Natural killer cell (primary cell): ENCODE measurements at regions not wholly inside any gene's neighbourhood (a gene's known extent, or its start where the extent isn't known, plus 50 kb on each side); places are given as distances from the start of the nearest gene placed in this dataset.

ENCODE experiments used
- ATAC-seq, 3 donors: fragments of 150-1000 bp in 2 of 3; fragments of 200-7000 bp in 1 of 3; cut with Tn5 transposase; 1 replicate in 1 of 3; 2 replicates in 2 of 3; pipeline ENCODE4 v1.10.0; 2021; ENCODE audit warnings: mild to moderate bottlenecking in 2 of 3, moderate library complexity in 2 of 3
- DNase-seq, 2 donors: peaks; one replicate each; pipeline versions ENCODE4 v3.0.0 to v3.0.0-alpha.2; 2013 to 2021; ENCODE audit warnings: mixed read lengths in 1 of 2
- H3K27ac ChIP-seq: one replicate; pipeline ENCODE4 v1.5.1; 2013; ENCODE audit warnings: mild to moderate bottlenecking, low read length
- H3K27me3 ChIP-seq: one replicate; pipeline ENCODE4 v1.6.1; 2013; ENCODE audit warnings: low read length; ENCODE audit not compliant: control insufficient read depth, insufficient read depth
- H3K36me3 ChIP-seq: one replicate; pipeline ENCODE4 v1.6.1; 2013; ENCODE audit warnings: low read length; ENCODE audit not compliant: control insufficient read depth, insufficient read depth
- H3K4me1 ChIP-seq: one replicate; pipeline ENCODE4 v1.6.1; 2013; ENCODE audit warnings: low read length; ENCODE audit not compliant: control insufficient read depth, insufficient read depth
- H3K4me3 ChIP-seq: one replicate; pipeline ENCODE4 v1.5.1; 2013; ENCODE audit warnings: low read length
- H3K9me3 ChIP-seq: one replicate; pipeline ENCODE4 v1.6.1; 2013; ENCODE audit warnings: low read length; ENCODE audit not compliant: control insufficient read depth, insufficient read depth
- H3K27ac Mint-ChIP-seq, 2 donors: one replicate each; pipeline ENCODE4 v1.8.0; 2022; ENCODE audit warnings: mild to moderate bottlenecking in 2 of 2, mixed read lengths in 2 of 2, moderate library complexity in 1 of 2
- H3K27me3 Mint-ChIP-seq, 2 donors: one replicate each; pipeline ENCODE4 v1.8.0; 2022; ENCODE audit warnings: low read depth in 2 of 2, mixed read lengths in 2 of 2
- H3K36me3 Mint-ChIP-seq: one replicate; pipeline ENCODE4 v1.8.0; 2022; ENCODE audit warnings: mixed read lengths
- H3K4me1 Mint-ChIP-seq, 2 donors: one replicate each; pipeline ENCODE4 v1.8.0; 2022; ENCODE audit warnings: mixed read lengths in 2 of 2
- H3K4me3 Mint-ChIP-seq: one replicate; pipeline ENCODE4 v1.8.0; 2022; ENCODE audit warnings: mild to moderate bottlenecking, moderate library complexity, mixed read lengths
- H3K9me3 Mint-ChIP-seq, 2 donors: one replicate each; pipeline ENCODE4 v1.8.0; 2022; ENCODE audit warnings: mixed read lengths in 2 of 2
- WGBS: methylation state at CpG from one replicate; pipeline ENCODE4 v1.1.7; 2013; ENCODE audit warnings: missing lambda C conversion rate; ENCODE audit not compliant: insufficient coverage; 5-methylcytosine and 5-hydroxymethylcytosine counted together
- intact Hi-C: fragments of 100-400 bp; cut with micrococcal nuclease; formaldehyde crosslinking; loops from one replicate; pipeline ENCODE4 v1.14.2; 2022
- TF ChIP-seq, protein P1 (sequence below): fragments of 200-600 bp; IDR thresholded peaks from one replicate; pipeline ENCODE4 v1.8.0; 2022; ENCODE audit warnings: antibody characterized with exemption

DNA sequence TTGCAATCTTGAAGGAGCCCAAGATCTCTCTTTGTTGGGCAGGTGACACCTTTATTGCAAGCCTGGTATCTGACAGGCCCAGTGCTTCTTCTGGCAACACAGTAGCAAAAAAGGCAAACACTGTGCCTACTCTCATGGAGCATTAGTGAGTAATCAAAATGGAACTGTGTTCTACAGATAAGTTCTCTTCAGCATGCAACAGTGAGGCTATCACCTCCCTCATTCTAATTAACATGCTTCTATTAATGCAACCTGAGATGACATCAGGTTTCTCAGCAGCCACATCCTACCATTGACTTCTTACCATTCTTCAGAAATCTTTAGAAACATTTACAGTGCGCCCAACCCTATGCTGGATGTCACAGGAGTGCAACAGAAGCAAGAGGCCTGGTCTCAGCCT is 77.9 kb upstream of the KCNMA1 start:
- intact Hi-C loops = no loop called here
- Mint-ChIP-seq H3K27ac (no peak overlapping the region), H3K27me3 (peaks cover 23 to 35% of the 10 kb centered on the region in 2 donors), H3K4me1 (peaks cover 6 to 12% of the 10 kb centered on the region in 2 donors), H3K4me3 (no peak overlapping the region), H3K9me3 (no peaks in the 10 kb centered on the region), H3K36me3 (no peaks in the 10 kb centered on the region)
- no peak overlapping the region for H3K4me3 ChIP-seq
- ATAC-seq (no peak), DNase-seq (no peak)
- TF ChIP-seq, protein P1, sequence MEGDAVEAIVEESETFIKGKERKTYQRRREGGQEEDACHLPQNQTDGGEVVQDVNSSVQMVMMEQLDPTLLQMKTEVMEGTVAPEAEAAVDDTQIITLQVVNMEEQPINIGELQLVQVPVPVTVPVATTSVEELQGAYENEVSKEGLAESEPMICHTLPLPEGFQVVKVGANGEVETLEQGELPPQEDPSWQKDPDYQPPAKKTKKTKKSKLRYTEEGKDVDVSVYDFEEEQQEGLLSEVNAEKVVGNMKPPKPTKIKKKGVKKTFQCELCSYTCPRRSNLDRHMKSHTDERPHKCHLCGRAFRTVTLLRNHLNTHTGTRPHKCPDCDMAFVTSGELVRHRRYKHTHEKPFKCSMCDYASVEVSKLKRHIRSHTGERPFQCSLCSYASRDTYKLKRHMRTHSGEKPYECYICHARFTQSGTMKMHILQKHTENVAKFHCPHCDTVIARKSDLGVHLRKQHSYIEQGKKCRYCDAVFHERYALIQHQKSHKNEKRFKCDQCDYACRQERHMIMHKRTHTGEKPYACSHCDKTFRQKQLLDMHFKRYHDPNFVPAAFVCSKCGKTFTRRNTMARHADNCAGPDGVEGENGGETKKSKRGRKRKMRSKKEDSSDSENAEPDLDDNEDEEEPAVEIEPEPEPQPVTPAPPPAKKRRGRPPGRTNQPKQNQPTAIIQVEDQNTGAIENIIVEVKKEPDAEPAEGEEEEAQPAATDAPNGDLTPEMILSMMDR = no peak
- peaks cover 12% of the 10 kb centered on the region for H3K4me1 ChIP-seq
- no peaks in the 10 kb centered on the region for H3K36me3 ChIP-seq
- 95% methylated on average over 1 of the region's 1 CpG for WGBS
- H3K27ac ChIP-seq = no peak overlapping the region
- no peaks in the 10 kb centered on the region for H3K9me3 ChIP-seq
- H3K27me3 ChIP-seq = peaks cover 9% of the 10 kb centered on the region

- TF ChIP-seq, protein P1 = no peak
- Mint-ChIP-seq H3K9me3 (no peaks in the 10 kb centered on the region), H3K27me3 (peaks cover 27 to 36% of the 10 kb centered on the region in 2 donors), H3K4me3 (no peak overlapping the region), H3K27ac (no peak overlapping the region), H3K4me1 (peaks cover 6 to 12% of the 10 kb centered on the region in 2 donors), H3K36me3 (no peaks in the 10 kb centered on the region)
- peaks cover 16% of the 10 kb centered on the region for H3K4me1 ChIP-seq
- no peak overlapping the region for H3K4me3 ChIP-seq
- peaks cover 11% of the 10 kb centered on the region for H3K27me3 ChIP-seq
- DNase-seq (peak in 1 of 2 donors; percentile 32), ATAC-seq (no peak)
- H3K27ac ChIP-seq = no peak overlapping the region
- intact Hi-C loops = no loop called here
- 67% methylated on average over 3 of the region's 3 CpGs for WGBS
- no peaks in the 10 kb centered on the region for H3K36me3 ChIP-seq
- H3K9me3 ChIP-seq = no peaks in the 10 kb centered on the region
These were observed 77.5 kb upstream of the KCNMA1 start for GRCh38 chr10:77715088-77715487.

DNA sequence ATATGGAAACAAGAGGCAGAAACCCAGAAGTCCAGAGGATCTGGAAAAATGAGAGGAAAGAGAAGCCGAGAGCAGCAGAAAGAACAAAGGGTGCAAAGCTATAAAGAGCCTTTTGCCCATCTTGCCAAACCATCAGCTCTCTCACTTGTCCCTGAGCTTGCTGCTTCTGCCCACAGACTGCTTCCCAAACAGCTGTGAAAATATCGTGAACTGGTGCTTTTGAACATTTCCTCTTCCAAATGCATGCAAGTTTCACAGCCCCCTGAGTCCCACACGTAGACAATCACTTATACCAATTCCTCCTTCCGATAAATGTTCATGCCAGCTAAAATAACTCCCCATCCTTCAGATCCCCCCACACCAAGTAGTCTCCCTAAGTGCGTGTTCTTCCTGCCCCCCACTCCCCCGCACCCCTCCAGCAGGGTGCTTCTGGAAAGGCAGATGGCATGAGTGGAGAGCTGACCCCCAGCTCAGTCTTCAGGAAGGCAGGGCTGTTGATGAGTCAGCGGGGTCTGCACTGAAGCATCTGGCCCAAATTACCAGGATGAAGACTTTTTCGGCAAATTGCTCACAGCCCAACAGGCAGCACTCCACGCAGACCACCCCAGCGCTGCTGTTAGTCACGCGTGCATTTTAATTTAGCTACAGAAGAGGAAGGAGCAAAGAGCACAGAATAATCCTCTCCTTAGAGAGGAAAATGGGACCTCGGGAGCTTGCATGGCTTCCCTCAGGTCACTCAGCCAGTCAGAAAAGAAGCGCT is 76.1 kb upstream of the KCNMA1 start:
- no peak overlapping the region for H3K4me3 Mint-ChIP-seq
- Histone ChIP-seq H3K27me3 (peaks cover 14% of the 10 kb centered on the region), H3K27ac (no peak overlapping the region), H3K9me3 (no peaks in the 10 kb centered on the region), H3K4me3 (no peak overlapping the region), H3K36me3 (no peaks in the 10 kb centered on the region), H3K4me1 (peaks cover 18% of the 10 kb centered on the region)
- no peaks in the 10 kb centered on the region for H3K36me3 Mint-ChIP-seq
- ATAC-seq (no peak), DNase-seq (no peak)
- 65% methylated on average over 14 of the region's 14 CpGs for WGBS
- no peak overlapping the region for H3K27ac Mint-ChIP-seq
- TF ChIP-seq, protein P1 = no peak
- peaks cover 29 to 30% of the 10 kb centered on the region in 2 donors for H3K27me3 Mint-ChIP-seq
- intact Hi-C loops = no loop called here
- no peaks in the 10 kb centered on the region for H3K9me3 Mint-ChIP-seq
- peaks cover 6 to 12% of the 10 kb centered on the region in 2 donors for H3K4me1 Mint-ChIP-seq

DNA sequence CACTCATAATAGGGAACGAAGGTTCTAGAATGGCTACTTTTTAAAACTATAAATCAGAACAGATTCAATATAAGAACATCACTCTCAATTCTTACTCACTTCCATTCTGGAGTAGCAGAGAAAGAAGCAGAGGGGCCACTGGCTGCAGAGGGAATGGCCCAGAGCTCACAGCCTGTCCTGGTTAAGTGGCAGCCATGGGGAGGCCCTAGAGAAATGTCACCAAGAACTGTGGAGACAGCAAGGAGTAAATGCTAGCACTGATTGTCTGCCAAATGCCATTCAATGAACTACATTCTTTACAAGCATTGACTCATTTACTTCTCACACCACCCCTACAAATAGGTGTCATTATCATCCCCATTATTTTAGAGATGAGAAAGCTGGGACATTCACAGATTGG is 74.6 kb upstream of the KCNMA1 start:
- Mint-ChIP-seq H3K4me1 (peaks cover 6 to 12% of the 10 kb centered on the region in 2 donors), H3K27me3 (peaks cover 21 to 26% of the 10 kb centered on the region in 2 donors), H3K36me3 (no peaks in the 10 kb centered on the region), H3K9me3 (no peaks in the 10 kb centered on the region), H3K27ac (no peak overlapping the region), H3K4me3 (no peak overlapping the region)
- H3K4me1 ChIP-seq = peaks cover 18% of the 10 kb centered on the region
- ATAC-seq (no peak), DNase-seq (no peak)
- H3K27ac ChIP-seq = no peak overlapping the region
- intact Hi-C loops = no loop called here
- WGBS = 100% methylated on average over 1 of the region's 1 CpG
- H3K9me3 ChIP-seq = no peaks in the 10 kb centered on the region
- TF ChIP-seq, protein P1 = no peak
- peaks cover 14% of the 10 kb centered on the region for H3K27me3 ChIP-seq
- no peaks in the 10 kb centered on the region for H3K36me3 ChIP-seq
- no peak overlapping the region for H3K4me3 ChIP-seq
